Duodenal mucosa (tissue), 2 donors: ENCODE measurements at regions not wholly inside any gene's neighbourhood (a gene's known extent, or its start where the extent isn't known, plus 50 kb on each side); places are given as distances from the start of the nearest gene placed in this dataset.

Source experiments
- H3K27ac ChIP-seq: one replicate; pipeline ENCODE4 v1.7.0; 2013; ENCODE audit warnings: low read depth, low read length
- H3K27me3 ChIP-seq, 2 donors: one replicate each; pipeline ENCODE4 v1.7.0; 2013; ENCODE audit warnings: low read length in 2 of 2, control low read depth in 1 of 2; ENCODE audit not compliant: insufficient read depth in 2 of 2, control insufficient read depth in 1 of 2
- H3K36me3 ChIP-seq, 2 donors: one replicate each; pipeline ENCODE4 v1.7.0; 2013; ENCODE audit warnings: low read length in 2 of 2, control low read depth in 1 of 2; ENCODE audit not compliant: insufficient read depth in 2 of 2, control insufficient read depth in 1 of 2
- H3K4me1 ChIP-seq, 2 donors: one replicate each; pipeline ENCODE4 v1.7.0; 2013; ENCODE audit warnings: low read length in 2 of 2, control low read depth in 1 of 2; ENCODE audit not compliant: insufficient read depth in 2 of 2, control insufficient read depth in 1 of 2
- H3K4me3 ChIP-seq, 2 donors: one replicate each; pipeline ENCODE4 v1.7.0; 2013; ENCODE audit warnings: low read length in 2 of 2, low read depth in 1 of 2
- H3K9ac ChIP-seq, 2 donors: one replicate each; pipeline ENCODE4 v1.7.0; 2013; ENCODE audit warnings: low read length in 2 of 2, low read depth in 1 of 2
- H3K9me3 ChIP-seq, 2 donors: one replicate each; pipeline ENCODE4 v1.7.0; 2013; ENCODE audit warnings: low read length in 2 of 2, control low read depth in 1 of 2; ENCODE audit not compliant: control insufficient read depth in 1 of 2

DNA sequence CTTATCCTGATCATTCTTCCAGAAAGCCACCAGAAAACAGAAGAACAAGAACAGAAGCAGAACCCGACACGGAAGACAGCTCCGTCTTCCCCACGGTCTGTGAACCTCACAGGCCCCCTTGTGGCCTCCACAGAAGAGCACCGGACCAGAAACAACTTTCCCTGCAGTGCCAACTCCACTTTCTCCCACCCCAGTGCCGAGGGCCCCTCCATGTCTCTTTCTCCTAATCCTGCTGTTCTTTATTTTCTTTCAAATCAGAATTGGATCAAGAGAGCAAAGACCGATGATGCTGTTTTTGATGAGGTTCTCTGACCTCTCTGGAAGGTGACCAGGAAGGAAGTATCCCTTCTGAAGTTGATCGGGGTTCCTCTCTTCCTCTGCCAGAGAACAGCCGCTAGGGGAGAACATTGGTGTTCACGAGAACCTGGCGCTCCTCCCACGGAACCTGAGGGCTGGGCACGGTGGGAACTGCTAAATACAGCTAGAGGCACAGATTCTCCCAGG, 58.9 kb upstream of the CTTNBP2NL start:
- H3K4me3 ChIP-seq: peak overlapping the region in 1 of 2 donors; percentile 4
- peaks cover 4 to 8% of the 10 kb centered on the region in 2 donors for H3K27me3 ChIP-seq
- no peaks in the 10 kb centered on the region for H3K4me1 ChIP-seq
- H3K9me3 ChIP-seq: no peaks in the 10 kb centered on the region
- no peak overlapping the region for H3K27ac ChIP-seq
- H3K36me3 ChIP-seq: no peaks in the 10 kb centered on the region
- H3K9ac ChIP-seq: no peak overlapping the region

DNA sequence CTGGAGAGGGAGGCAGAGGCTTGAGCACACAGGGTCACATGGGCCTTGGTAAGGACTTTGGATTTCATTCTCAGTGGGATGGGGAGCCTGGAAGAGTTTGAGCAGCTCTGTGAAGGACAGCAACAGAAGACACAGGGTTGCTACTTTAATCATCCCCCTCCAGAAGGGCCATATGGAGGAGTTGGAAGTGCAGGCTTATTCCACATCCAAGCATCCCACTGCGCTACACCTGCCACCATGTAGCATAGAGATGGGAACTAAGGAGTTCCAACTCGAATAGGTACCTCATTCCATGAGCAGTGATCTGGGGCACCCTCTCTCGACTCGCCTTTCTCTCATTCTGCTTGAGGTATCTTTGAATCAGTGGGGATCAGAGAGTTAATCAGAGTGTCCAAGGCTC, 54.0 kb upstream of the CTTNBP2NL start:
- Histone ChIP-seq H3K9me3 (no peaks in the 10 kb centered on the region), H3K4me3 (no peak overlapping the region), H3K27ac (no peak overlapping the region), H3K9ac (no peak overlapping the region), H3K27me3 (peaks cover 0 to 8% of the 10 kb centered on the region in 2 donors), H3K36me3 (no peaks in the 10 kb centered on the region), H3K4me1 (no peaks in the 10 kb centered on the region)

DNA sequence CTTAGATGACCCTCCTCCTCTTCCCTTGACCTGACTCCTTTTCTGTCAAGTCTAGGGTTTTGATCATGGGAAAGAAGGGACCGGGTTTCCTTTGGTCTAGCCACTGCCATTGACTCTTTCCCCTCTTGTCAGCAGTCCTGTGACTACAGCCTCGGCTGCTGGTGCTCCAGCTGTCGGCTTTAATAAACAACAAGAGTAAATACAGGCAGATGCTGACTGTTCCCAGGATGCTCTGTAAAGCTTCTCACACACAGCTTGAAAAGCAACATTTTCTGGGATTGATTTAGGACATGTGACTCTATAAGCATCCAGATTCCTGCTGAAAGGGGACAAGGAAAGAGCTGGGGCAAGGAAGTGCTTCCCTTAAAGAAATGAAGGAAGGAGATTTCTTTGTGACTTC, 53.5 kb upstream of the CTTNBP2NL start:
- H3K36me3 ChIP-seq: no peaks in the 10 kb centered on the region
- no peak overlapping the region for H3K4me3 ChIP-seq
- H3K4me1 ChIP-seq: no peaks in the 10 kb centered on the region
- H3K9ac ChIP-seq: no peak overlapping the region
- H3K27me3 ChIP-seq: peaks cover 0 to 8% of the 10 kb centered on the region in 2 donors
- no peak overlapping the region for H3K27ac ChIP-seq
- H3K9me3 ChIP-seq: no peaks in the 10 kb centered on the region

DNA sequence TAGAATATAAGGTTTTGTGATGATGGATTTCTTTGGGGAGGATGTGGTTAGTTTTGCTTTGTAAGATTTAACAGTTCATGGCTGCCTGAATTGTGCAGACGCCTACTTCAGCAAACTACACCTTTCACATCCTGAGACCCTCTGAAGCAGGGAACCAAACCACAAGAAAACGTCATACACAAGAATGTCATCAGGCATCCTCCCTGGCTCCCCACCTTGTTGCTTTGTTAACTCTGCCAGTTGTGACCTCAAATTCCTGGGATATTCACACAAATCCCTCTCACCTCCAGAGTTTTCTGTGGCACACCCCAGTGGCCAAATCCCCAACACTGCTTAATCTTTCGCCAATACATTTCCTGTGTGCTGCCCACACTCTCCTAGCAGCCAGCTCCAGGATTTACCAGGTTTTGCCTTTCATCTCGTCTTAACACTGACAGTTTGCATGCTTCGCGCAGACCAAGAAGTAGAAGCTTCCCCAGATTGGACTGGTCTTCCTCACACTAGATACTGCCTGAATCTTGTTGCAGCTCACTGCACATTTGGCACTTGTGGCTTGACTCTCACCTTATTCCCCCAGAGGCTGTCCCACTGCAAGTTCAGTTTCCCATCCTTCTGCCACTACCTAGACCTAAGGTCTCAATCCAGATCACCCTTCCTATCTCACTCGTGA, 51.1 kb upstream of the CTTNBP2NL start:
- no peaks in the 10 kb centered on the region for H3K36me3 ChIP-seq
- peaks cover 0 to 2% of the 10 kb centered on the region in 2 donors for H3K27me3 ChIP-seq
- H3K9ac ChIP-seq: no peak overlapping the region
- H3K4me1 ChIP-seq: no peaks in the 10 kb centered on the region
- H3K27ac ChIP-seq: no peak overlapping the region
- no peaks in the 10 kb centered on the region for H3K9me3 ChIP-seq
- no peak overlapping the region for H3K4me3 ChIP-seq
